ENCODE measurements at regions not wholly inside any gene's neighbourhood (a gene's known extent, or its start where the extent isn't known, plus 50 kb on each side); places are given as distances from the start of the nearest gene placed in this dataset.

- TF ChIP-seq CTCF (IDR thresholded peaks at IDR 0.05): no peak
- TF ChIP-seq POLR2A (IDR thresholded peaks at IDR 0.05): no peak
Measured at GRCh38 chr6:153218184-153218792, 87.2 kb upstream of the RGS17 start.
